ENCODE measurements at regions not wholly inside any gene's neighbourhood (a gene's known extent, or its start where the extent isn't known, plus 50 kb on each side); places are given as distances from the start of the nearest gene placed in this dataset.
"Not testable (repeated sequence)": the region's sequence is repeated elsewhere in the genome, so short reads cannot be mapped to it uniquely, and the experiment has no call there.

GRCh38 chr9:86997156-86997555 lies 49.9 kb upstream of the GAS1 start:
- H3K9me3 Mint-ChIP-seq, result peaks cover under 1% of the 10 kb centered on the region in 2 donors
- no peak overlapping the region for H3K4me3 Mint-ChIP-seq
- DNase-seq (no peak), ATAC-seq (no peak)
- H3K27me3 Mint-ChIP-seq, result peaks cover 16% of the 10 kb centered on the region
- H3K4me1 Mint-ChIP-seq, result no peaks in the 10 kb centered on the region
- H3K27ac Mint-ChIP-seq, result no peak overlapping the region

GRCh38 chr9:86997951-86998350 lies 50.6 kb upstream of the GAS1 start:
- Mint-ChIP-seq H3K27ac (no peak overlapping the region), H3K9me3 (peaks cover 5 to 7% of the 10 kb centered on the region in 2 donors), H3K4me1 (no peaks in the 10 kb centered on the region), H3K27me3 (peaks cover 19% of the 10 kb centered on the region), H3K4me3 (no peak overlapping the region)
- ATAC-seq, result no peak
- no peak for DNase-seq

- H3K27ac Mint-ChIP-seq, result no peak overlapping the region
- ATAC-seq (no peak), DNase-seq (no peak)
- peaks cover 15 to 17% of the 10 kb centered on the region in 2 donors for H3K9me3 Mint-ChIP-seq
- peaks cover 16% of the 10 kb centered on the region for H3K27me3 Mint-ChIP-seq
- no peaks in the 10 kb centered on the region for H3K4me1 Mint-ChIP-seq
- H3K4me3 Mint-ChIP-seq, result no peak overlapping the region
These were observed 55.2 kb upstream of the GAS1 start for GRCh38 chr9:87002517-87002916.

DNA sequence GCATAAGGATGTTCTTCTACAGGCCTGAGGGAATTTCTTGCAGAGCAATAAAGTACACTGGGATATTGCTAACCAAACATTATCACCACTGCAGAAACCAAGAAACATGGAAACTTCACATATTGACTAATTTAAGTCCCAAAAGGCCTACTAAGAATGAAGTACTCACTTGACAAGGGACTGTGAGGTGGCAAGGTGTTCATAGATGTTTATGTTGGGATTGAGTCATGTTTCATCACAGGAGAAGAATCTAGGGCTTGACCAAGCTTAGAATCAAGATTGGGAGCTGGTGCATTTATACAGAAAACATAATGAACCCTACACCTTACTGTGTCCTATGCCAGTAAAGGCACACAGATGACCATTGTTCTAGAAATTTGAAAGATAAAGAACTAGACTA lies 56.7 kb upstream of the GAS1 start:
- Mint-ChIP-seq H3K9me3 (peaks cover 15 to 17% of the 10 kb centered on the region in 2 donors), H3K4me1 (no peaks in the 10 kb centered on the region), H3K27me3 (peaks cover 16% of the 10 kb centered on the region), H3K27ac (no peak overlapping the region), H3K4me3 (no peak overlapping the region)
- no peak for ATAC-seq
- DNase-seq, result no peak

- peaks cover 16% of the 10 kb centered on the region for H3K27me3 Mint-ChIP-seq
- DNase-seq (no peak), ATAC-seq (no peak)
- no peak overlapping the region for H3K4me3 Mint-ChIP-seq
- H3K9me3 Mint-ChIP-seq, result peaks cover 15 to 17% of the 10 kb centered on the region in 2 donors
- no peaks in the 10 kb centered on the region for H3K4me1 Mint-ChIP-seq
- H3K27ac Mint-ChIP-seq, result no peak overlapping the region
These were observed 59.6 kb upstream of the GAS1 start for GRCh38 chr9:87006956-87007355.

DNA sequence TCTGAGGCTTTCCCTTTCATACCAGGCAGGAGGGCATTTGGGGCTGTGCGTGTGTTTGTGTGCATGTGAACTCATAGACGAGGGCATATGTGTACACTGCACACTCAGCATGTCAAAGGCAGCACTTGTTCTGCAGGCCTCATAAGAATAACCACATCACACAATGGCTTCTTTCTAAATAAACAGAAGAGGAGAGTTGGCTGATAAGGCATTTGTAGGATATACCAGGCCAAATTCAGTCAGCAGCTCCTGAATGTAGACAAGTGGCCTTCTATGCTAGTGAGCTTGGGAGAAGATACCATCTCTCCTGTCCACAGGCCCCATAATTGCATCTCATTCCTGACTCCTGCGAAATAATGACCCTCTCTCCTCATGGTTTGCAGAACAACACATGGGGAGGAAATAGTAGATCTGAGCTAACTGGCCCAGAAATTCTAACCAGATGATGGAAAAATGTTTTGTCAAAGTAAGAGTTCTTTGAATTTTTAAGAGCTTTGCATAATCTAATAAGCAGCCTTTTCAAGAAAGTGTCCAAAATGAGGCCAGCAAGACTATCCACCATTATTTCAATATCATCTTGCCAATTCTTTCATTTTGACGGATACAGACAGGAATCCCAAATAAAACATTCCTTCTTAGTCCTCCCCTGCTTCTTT lies 60.5 kb upstream of the GAS1 start:
- Mint-ChIP-seq H3K27me3 (peaks cover 12% of the 10 kb centered on the region), H3K9me3 (peaks cover 9 to 10% of the 10 kb centered on the region in 2 donors), H3K27ac (no peak overlapping the region), H3K4me1 (no peaks in the 10 kb centered on the region), H3K4me3 (no peak overlapping the region)
- no peak for DNase-seq
- no peak for ATAC-seq

GRCh38 chr9:87008667-87009066 lies 61.4 kb upstream of the GAS1 start:
- H3K4me1 Mint-ChIP-seq, result no peaks in the 10 kb centered on the region
- no peak overlapping the region for H3K4me3 Mint-ChIP-seq
- DNase-seq, result no peak
- H3K27me3 Mint-ChIP-seq, result peaks cover 4% of the 10 kb centered on the region
- H3K27ac Mint-ChIP-seq, result no peak overlapping the region
- no peak for ATAC-seq
- H3K9me3 Mint-ChIP-seq, result peaks cover 3% of the 10 kb centered on the region in 2 donors

- Mint-ChIP-seq H3K9me3 (peaks cover 0 to under 1% of the 10 kb centered on the region in 2 donors), H3K27me3 (peaks cover 12% of the 10 kb centered on the region), H3K27ac (no peak overlapping the region), H3K4me3 (no peak overlapping the region), H3K4me1 (no peaks in the 10 kb centered on the region)
- DNase-seq, result no peak
- ATAC-seq, result no peak
These were observed 63.3 kb upstream of the GAS1 start for GRCh38 chr9:87010626-87011025.

GRCh38 chr9:87011551-87011950 lies 64.2 kb upstream of the GAS1 start:
- Mint-ChIP-seq H3K9me3 (peaks cover 0 to 7% of the 10 kb centered on the region in 2 donors), H3K4me1 (no peaks in the 10 kb centered on the region), H3K27ac (no peak overlapping the region), H3K4me3 (no peak overlapping the region), H3K27me3 (peaks cover 12% of the 10 kb centered on the region)
- ATAC-seq (no peak), DNase-seq (no peak)

DNA sequence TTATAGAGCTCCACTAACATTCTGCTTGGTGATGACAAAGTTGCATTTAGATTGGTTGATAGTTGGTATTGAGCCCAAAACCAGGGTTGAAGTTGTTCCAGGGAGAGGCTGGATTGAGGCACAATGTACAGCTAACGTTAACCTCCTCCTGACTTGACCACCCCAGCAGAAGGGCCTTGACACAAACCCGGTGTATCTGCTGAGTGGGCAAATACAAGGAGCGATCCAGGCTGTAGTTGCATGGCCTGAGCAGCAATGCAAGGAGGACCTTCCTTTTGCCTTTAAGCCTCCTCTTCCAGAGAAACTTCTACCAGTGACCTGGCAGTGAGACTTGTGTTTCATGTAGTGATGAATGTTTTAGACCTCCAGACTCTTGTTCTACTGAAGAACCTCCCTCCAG lies 66.2 kb upstream of the GAS1 start:
- ATAC-seq, result no peak

DNA sequence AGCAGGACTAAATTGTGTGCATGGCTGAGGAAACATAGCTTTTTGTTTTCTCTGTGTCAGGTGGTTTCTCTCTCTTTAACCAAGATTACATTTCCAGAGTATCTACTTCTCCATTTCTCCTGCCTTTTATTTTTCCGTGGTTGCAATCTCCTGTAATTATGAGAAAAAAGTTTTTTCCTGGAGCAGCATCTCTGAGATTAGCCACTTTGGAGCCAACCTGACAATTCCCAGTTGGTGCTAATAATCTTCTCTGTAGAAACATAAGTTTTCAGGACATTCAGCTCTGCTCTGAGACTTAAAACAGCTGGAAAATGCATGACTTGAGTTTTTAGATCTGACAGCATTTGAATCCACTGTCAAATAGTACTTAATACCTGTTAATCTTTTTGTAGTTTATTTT lies 67.1 kb upstream of the GAS1 start:
- ATAC-seq (no peak), DNase-seq (no peak)
- peaks cover 0 to 7% of the 10 kb centered on the region in 2 donors for H3K9me3 Mint-ChIP-seq
- H3K4me3 Mint-ChIP-seq, result no peak overlapping the region
- no peaks in the 10 kb centered on the region for H3K4me1 Mint-ChIP-seq
- no peak overlapping the region for H3K27ac Mint-ChIP-seq
- H3K27me3 Mint-ChIP-seq, result peaks cover 22% of the 10 kb centered on the region

More for the DNA sequence above, 66.2 kb upstream of the GAS1 start:
- Mint-ChIP-seq H3K27ac (no peak overlapping the region), H3K4me3 (no peak overlapping the region), H3K27me3 (peaks cover 16% of the 10 kb centered on the region), H3K9me3 (peaks cover 0 to 7% of the 10 kb centered on the region in 2 donors), H3K4me1 (no peaks in the 10 kb centered on the region)
- no peak for DNase-seq

- H3K27ac Mint-ChIP-seq, result no peak overlapping the region
- H3K4me3 Mint-ChIP-seq, result no peak overlapping the region
- DNase-seq (no peak), ATAC-seq (no peak)
- H3K27me3 Mint-ChIP-seq, result peaks cover 29% of the 10 kb centered on the region
- no peaks in the 10 kb centered on the region for H3K4me1 Mint-ChIP-seq
- peaks cover 0 to 7% of the 10 kb centered on the region in 2 donors for H3K9me3 Mint-ChIP-seq
These were observed 69.4 kb upstream of the GAS1 start for GRCh38 chr9:87016681-87017080.

GRCh38 chr9:87020169-87020950 lies 73.1 kb upstream of the GAS1 start:
- no peaks in the 10 kb centered on the region for H3K4me1 Mint-ChIP-seq
- no peak overlapping the region for H3K4me3 Mint-ChIP-seq
- no peak overlapping the region for H3K27ac Mint-ChIP-seq
- H3K9me3 Mint-ChIP-seq, result peaks cover 0 to 7% of the 10 kb centered on the region in 2 donors
- ATAC-seq, result no peak
- DNase-seq, result no peak
- H3K27me3 Mint-ChIP-seq, result peaks cover 36% of the 10 kb centered on the region

GRCh38 chr9:87022178-87022577 lies 74.9 kb upstream of the GAS1 start:
- no peak for DNase-seq
- no peaks in the 10 kb centered on the region for H3K9me3 Mint-ChIP-seq

DNA sequence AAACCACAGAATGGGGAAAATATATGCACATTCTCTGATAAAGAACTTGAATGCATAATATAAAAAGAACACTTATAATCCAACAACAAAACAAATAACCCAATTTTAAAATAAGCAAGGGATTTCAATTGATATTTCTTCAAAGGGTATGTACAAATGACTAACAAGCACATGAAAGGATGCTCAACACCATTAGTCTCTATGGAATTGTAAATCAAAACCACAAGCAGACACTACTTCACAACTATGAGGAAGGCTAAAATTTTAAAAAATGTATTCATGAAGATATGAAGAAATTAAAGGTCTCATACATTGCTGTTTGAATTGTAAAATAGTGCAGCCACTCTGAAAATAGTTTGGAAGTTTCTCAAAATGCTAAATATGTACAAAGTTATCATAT lies 78.9 kb upstream of the GAS1 start:
- Mint-ChIP-seq H3K4me3 (no peak overlapping the region), H3K27ac (no peak overlapping the region), H3K27me3 (peaks cover 32% of the 10 kb centered on the region), H3K9me3 (peaks cover 0 to 4% of the 10 kb centered on the region in 2 donors), H3K4me1 (no peaks in the 10 kb centered on the region)
- DNase-seq (no peak), ATAC-seq (no peak)

More at GRCh38 chr9:87022178-87022577, 74.9 kb upstream of the GAS1 start:
- ATAC-seq, result no peak
- Mint-ChIP-seq H3K27ac (no peak overlapping the region), H3K27me3 (peaks cover 45% of the 10 kb centered on the region), H3K4me3 (no peak overlapping the region), H3K4me1 (no peaks in the 10 kb centered on the region)

GRCh38 chr9:87028836-87029235 lies 81.5 kb upstream of the GAS1 start:
- H3K9me3 Mint-ChIP-seq, ATAC-seq, DNase-seq, H3K4me3 Mint-ChIP-seq, H3K27ac Mint-ChIP-seq, H3K4me1 Mint-ChIP-seq: not testable (repeated sequence)
- H3K27me3 Mint-ChIP-seq, result peaks cover 17% of the 10 kb centered on the region

Measured in stimulated activated naive CD8-positive, alpha-beta T cell treated with anti-CD3 and anti-CD28 coated beads, Interleukin-15, amount 100 ng/mL, for 72 hours (primary cell).